Activated CD4-positive, alpha-beta T cell treated with anti-CD3 and anti-CD28 coated beads for 48 hours (primary cell): ENCODE measurements at regions not wholly inside any gene's neighbourhood (a gene's known extent, or its start where the extent isn't known, plus 50 kb on each side); places are given as distances from the start of the nearest gene placed in this dataset.

Source experiments
- DNase-seq: peaks from one replicate; pipeline ENCODE4 v3.0.0-alpha.2; 2020

GRCh38 chr20:59437601-59438031, 137.2 kb downstream of the EDN3 start:
- no peak for DNase-seq

GRCh38 chr20:59438201-59438600, 137.8 kb downstream of the EDN3 start:
- DNase-seq = no peak

- no peak for DNase-seq
Measured at GRCh38 chr20:59439243-59439642, 138.8 kb downstream of the EDN3 start.

- DNase-seq = no peak
Measured at GRCh38 chr20:59441306-59441705, 140.9 kb downstream of the EDN3 start.

- DNase-seq = no peak
Measured at GRCh38 chr20:59441860-59442810, 141.7 kb downstream of the EDN3 start.

GRCh38 chr20:59443550-59443949, 143.1 kb downstream of the EDN3 start:
- DNase-seq = no peak

- DNase-seq = no peak
Measured at GRCh38 chr20:59446376-59446775, 146.0 kb downstream of the EDN3 start.

GRCh38 chr20:59448196-59448595, 147.8 kb downstream of the EDN3 start:
- no peak for DNase-seq

- no peak for DNase-seq
Measured at GRCh38 chr20:59448851-59449444, 148.5 kb downstream of the EDN3 start.

- no peak for DNase-seq
Measured at GRCh38 chr20:59451066-59451630, 150.7 kb downstream of the EDN3 start.

GRCh38 chr20:59451641-59452040, 151.2 kb downstream of the EDN3 start:
- no peak for DNase-seq

GRCh38 chr20:59452856-59453255, 151.5 kb upstream of the PHACTR3 start:
- no peak for DNase-seq

GRCh38 chr20:59453759-59454560, 150.4 kb upstream of the PHACTR3 start:
- no peak for DNase-seq

GRCh38 chr20:59455402-59456341, 148.7 kb upstream of the PHACTR3 start:
- DNase-seq = no peak

GRCh38 chr20:59456342-59457279, 147.7 kb upstream of the PHACTR3 start:
- DNase-seq = no peak

- no peak for DNase-seq
Measured at GRCh38 chr20:59458645-59459044, 145.7 kb upstream of the PHACTR3 start.

- no peak for DNase-seq
Measured at GRCh38 chr20:59459586-59459985, 144.8 kb upstream of the PHACTR3 start.

GRCh38 chr20:59460352-59460751, 144.0 kb upstream of the PHACTR3 start:
- DNase-seq = no peak

GRCh38 chr20:59461526-59461925, 142.8 kb upstream of the PHACTR3 start:
- no peak for DNase-seq

GRCh38 chr20:59462249-59462648, 142.1 kb upstream of the PHACTR3 start:
- DNase-seq = no peak

- DNase-seq = no peak
Measured at GRCh38 chr20:59463541-59463940, 140.8 kb upstream of the PHACTR3 start.
